Stimulated activated CD4-positive, alpha-beta T cell treated with anti-CD3 and anti-CD28 coated beads, Interleukin-12 subunit alpha, Interleukin-12 subunit beta, amount 100 ng/mL, for 24 hours (primary cell): ENCODE measurements at regions not wholly inside any gene's neighbourhood (a gene's known extent, or its start where the extent isn't known, plus 50 kb on each side); places are given as distances from the start of the nearest gene placed in this dataset.

ENCODE experiments used
- DNase-seq, 2 experiments: peaks; one replicate each; pipeline ENCODE4 v3.0.0-alpha.2; 2020; ENCODE audit warnings: low read depth in 2 of 2

- DNase-seq: no peak
These were observed 936.3 kb downstream of the CENPC start for GRCh38 chr4:66609014-66609413.

- DNase-seq: no peak
These were observed 936.6 kb upstream of the EPHA5 start for GRCh38 chr4:66606908-66607307.

GRCh38 chr4:66606215-66606614 lies 935.9 kb upstream of the EPHA5 start:
- no peak for DNase-seq

- DNase-seq: no peak
These were observed 933.9 kb upstream of the EPHA5 start for GRCh38 chr4:66604192-66604591.

GRCh38 chr4:66602622-66603021 lies 932.3 kb upstream of the EPHA5 start:
- DNase-seq: no peak

GRCh38 chr4:66591968-66592367 lies 921.7 kb upstream of the EPHA5 start:
- no peak for DNase-seq

- no peak for DNase-seq
These were observed 920.4 kb upstream of the EPHA5 start for GRCh38 chr4:66590488-66591215.

- DNase-seq: no peak
These were observed 918.9 kb upstream of the EPHA5 start for GRCh38 chr4:66589183-66589582.

GRCh38 chr4:66585767-66586166 lies 915.5 kb upstream of the EPHA5 start:
- no peak for DNase-seq

GRCh38 chr4:66577922-66578321 lies 907.6 kb upstream of the EPHA5 start:
- DNase-seq: no peak

GRCh38 chr4:66575008-66575696 lies 904.9 kb upstream of the EPHA5 start:
- DNase-seq: no peak

- no peak for DNase-seq
These were observed 904.1 kb upstream of the EPHA5 start for GRCh38 chr4:66574145-66574978.

- DNase-seq: no peak
These were observed 902.7 kb upstream of the EPHA5 start for GRCh38 chr4:66572949-66573348.

- no peak for DNase-seq
These were observed 900.9 kb upstream of the EPHA5 start for GRCh38 chr4:66571145-66571695.

GRCh38 chr4:66569228-66569627 lies 898.9 kb upstream of the EPHA5 start:
- DNase-seq: no peak

- DNase-seq: no peak
These were observed 898.1 kb upstream of the EPHA5 start for GRCh38 chr4:66568431-66568830.

- DNase-seq: no peak
These were observed 897.7 kb upstream of the EPHA5 start for GRCh38 chr4:66568001-66568400.

GRCh38 chr4:66567551-66567950 lies 897.3 kb upstream of the EPHA5 start:
- DNase-seq: no peak

GRCh38 chr4:66565801-66566200 lies 895.5 kb upstream of the EPHA5 start:
- DNase-seq: no peak

- no peak for DNase-seq
These were observed 894.8 kb upstream of the EPHA5 start for GRCh38 chr4:66564901-66565651.

- DNase-seq: no peak
These were observed 892.1 kb upstream of the EPHA5 start for GRCh38 chr4:66562276-66562806.
